H4 (cell line): ENCODE measurements at regions not wholly inside any gene's neighbourhood (a gene's known extent, or its start where the extent isn't known, plus 50 kb on each side); places are given as distances from the start of the nearest gene placed in this dataset.

Experiments used
- DNase-seq: peaks from one replicate; pipeline ENCODE4 v3.0.0-alpha.2; 2015; ENCODE audit warnings: low spot score

DNA sequence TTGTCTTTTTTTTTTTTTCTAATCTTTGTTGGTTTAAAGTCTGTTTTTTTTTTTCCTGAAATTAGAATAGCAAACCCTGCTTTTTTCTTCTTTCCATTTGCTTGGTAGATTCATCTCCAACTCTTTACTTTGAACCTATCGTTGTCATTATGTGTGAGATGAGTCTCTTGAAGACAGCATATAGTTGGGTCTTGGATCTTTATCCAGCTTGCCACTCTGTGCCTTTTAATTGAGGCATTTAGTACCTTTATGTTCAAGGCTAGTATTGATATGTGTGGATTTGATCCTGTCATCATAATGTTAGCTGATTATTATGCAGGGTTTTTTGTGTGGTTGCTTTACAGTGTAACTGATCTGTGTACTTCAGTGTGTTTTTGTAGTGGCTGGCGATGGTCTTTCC lies 383.8 kb downstream of the MAN2A1 start:
- DNase-seq = no peak

DNA sequence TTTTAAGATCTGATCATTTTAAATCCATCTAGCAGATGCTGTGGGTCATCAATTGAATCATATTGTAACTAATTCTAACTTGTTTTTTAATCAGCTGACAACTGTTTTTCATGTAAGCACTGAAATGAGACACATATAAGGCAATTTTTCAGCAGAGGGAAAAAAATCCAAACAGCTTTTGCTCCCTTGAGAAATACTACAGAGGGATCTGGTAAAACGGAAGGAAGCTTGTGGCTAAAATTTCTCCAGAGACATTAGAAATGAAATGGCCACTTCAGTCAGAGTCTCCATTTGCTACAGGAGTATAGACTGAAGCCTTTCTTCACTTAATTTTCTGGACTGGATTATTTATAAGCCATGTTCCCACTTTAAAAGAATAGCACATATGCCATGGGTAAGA lies 385.9 kb downstream of the MAN2A1 start:
- no peak for DNase-seq

GRCh38 chr5:110077147-110077546 lies 387.4 kb downstream of the MAN2A1 start:
- no peak for DNase-seq

DNA sequence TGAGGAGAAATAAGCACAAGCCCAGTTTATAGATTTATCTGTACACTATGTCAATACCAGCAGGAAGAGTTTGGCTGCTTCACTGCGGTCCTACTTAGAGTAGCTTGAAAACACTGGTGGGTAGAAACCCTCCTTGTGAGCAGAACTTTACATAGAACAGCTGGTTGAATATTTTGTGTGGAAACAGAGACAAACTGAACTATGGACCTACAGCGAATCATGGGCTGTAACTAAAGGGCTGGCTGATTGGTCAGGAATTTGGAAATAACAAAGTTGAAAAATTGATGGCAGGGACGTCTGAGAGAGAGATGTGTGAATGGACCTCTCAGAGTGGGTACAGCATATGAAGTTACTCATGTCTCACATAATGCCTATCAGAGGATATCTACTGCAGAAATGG lies 392.5 kb downstream of the MAN2A1 start:
- DNase-seq = no peak

GRCh38 chr5:110082863-110083262 lies 393.1 kb downstream of the MAN2A1 start:
- no peak for DNase-seq

GRCh38 chr5:110085826-110086225 lies 396.1 kb downstream of the MAN2A1 start:
- DNase-seq = no peak

- DNase-seq = peak; percentile 88
Observed at GRCh38 chr5:110086658-110087388, 397.1 kb downstream of the MAN2A1 start.

- DNase-seq = no peak
Observed at GRCh38 chr5:110087829-110088228, 398.1 kb downstream of the MAN2A1 start.

DNA sequence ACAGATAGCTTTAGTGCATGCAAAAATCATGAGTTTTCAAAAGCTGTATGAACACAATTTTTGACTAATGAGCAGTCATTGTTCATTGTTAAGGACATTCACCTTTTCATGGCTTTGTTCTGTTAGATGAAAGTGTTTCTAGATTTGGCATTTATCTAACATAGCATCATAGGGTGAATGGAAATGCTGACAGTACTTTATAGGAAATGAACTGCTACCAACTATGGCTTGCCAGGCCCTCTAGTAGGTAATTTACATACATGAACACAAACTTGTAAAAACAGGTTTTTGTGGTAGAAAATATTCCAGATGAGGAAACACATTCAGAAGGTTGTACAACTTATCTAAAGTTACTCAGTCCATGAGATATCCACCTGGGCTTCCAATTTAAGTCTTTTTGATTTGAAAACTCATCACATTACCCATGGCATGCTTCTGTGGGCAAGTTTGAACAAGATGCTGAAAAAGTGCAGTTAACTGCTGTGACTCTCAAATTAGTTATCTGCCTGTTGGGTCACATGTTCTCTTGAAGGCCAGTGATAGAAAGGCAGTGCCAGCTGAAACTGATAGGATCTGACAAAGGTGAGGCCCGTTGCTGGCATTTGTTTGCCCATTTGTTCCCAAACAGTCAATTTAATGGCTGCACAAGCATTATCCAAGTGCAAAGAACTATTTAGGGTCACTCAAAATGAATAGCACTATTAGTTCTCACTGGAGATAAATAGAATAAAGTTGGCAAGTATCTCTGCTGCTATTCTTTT lies 399.1 kb downstream of the MAN2A1 start:
- no peak for DNase-seq

DNA sequence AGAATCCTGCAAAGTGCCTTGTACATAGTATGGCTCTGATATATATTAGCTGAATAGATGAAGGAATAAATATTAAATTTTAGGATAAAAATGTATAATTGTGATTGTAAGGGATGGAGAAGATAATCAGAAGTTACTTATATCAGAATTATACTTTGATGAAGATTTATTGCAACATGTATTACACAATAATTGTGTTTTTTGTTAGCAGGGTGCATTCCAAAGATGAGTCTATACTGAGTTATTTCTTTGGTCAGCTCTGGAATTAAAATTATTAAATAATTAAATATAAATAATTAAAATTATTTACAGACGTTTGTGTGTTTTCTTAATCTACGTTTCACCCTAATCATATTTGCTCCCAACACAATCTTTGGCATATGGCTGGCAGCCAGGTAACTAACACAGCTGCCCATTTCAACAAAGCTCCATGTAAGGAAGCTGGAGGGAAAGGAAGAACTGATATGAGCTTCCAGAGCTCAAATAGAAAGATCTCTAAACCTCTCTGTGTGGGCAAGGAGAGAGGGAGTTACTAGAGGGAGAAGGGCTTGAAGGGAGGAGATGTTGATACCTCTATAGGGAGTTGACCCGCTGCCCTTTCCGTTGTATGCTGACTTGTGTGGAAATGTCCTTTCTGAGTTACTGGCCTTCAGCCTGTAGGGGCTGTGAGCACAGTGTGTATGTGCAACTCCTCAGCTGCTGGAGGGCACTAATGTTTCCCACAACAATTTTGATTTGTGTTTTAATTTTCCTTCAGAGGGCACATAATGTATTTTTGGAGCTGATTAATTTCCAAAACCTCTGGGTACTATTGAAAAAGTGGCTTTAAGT lies 403.4 kb downstream of the MAN2A1 start:
- DNase-seq = no peak

DNA sequence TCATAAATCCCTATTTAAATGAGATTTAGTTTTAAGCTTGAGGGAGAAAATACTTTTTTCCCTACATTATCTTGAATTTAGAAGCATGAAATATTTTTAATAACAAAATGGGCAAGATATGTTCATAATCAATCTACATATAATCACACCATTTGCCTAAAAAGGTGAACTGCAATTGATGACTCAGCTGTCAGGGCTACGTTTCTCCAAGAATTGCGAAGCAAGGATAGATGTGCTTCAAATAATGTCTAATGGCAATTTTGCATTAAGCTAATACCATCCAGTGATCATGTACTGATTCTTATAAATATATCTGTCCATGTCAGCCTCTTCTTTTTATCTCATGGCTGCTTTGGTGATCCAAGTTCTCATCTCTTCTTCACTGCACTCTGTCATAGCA lies 404.4 kb downstream of the MAN2A1 start:
- no peak for DNase-seq

- DNase-seq = no peak
Observed at GRCh38 chr5:110094548-110094947, 404.8 kb downstream of the MAN2A1 start.

DNA sequence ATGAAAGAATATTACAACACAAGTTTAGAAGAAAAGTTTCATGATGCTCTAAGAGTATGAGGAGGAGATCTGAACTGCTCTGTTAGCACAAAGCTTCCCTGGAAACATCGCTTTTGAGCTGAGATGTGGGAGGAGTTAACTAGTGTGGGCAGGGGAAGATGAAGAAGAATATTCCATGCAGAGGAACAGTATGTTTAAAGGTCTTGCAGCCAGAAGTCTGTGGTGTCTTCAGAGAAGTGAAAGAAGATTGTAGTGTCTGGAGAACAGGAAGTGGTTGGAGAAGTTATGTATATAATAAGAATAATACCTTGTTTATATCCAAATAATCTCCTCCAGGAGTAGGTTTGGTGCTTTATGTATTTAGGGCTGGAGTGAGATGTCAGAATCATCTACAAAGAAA lies 406.7 kb downstream of the MAN2A1 start:
- DNase-seq = no peak

GRCh38 chr5:110099572-110099971 lies 409.8 kb downstream of the MAN2A1 start:
- DNase-seq = no peak

DNA sequence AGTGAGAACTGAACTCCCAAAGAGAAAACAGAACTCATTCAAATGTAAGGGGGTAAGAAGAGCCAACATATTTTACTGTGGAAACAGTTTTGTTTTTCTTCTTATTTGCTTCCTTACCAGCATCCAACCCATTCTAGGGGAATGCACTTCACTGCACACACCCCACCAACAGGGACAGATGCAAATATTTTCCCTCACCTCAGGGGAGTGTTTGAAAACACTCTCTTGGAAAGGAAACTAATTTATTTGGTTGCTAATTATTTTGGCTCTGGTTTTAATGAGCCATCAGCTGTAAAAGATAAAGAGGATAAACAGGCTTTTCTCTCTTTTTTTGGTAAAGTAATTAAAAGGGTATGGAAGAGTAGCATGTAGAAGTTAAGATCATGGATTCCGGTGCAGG lies 413.4 kb downstream of the MAN2A1 start:
- DNase-seq = no peak

DNA sequence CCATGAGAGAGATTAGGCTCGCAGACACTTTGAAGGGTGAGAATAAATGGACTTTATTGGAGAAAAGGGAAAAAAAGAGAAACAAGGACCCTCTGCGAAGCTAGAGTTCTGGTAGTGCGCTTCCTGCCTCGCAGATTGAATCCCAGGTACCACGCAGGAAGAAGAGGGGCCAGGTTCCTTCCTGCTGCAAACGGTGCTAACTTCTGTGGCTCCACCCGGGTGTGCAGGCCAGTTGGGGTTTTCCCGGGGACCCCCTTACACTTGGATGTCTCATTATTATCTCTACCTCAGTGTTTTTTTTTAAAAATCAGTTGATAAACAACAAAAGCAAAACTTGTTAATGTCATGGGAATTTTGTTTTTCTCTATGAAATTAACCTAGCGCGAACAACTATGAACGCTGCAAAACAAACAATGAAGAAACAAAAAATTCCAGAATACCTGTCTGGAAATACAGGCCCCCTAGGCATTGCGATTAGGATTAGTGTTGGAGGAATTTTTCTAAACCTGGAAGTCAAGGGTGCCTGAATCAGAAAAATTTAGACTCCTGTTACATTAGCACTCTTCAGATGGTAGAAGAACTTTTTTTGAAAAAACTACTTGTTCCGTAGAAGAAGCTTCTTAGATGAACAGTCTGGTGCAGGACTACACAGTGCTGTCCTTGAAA lies 414.5 kb downstream of the MAN2A1 start:
- DNase-seq = no peak

- DNase-seq = no peak
Observed at GRCh38 chr5:110104726-110105669, 415.3 kb downstream of the MAN2A1 start.

DNA sequence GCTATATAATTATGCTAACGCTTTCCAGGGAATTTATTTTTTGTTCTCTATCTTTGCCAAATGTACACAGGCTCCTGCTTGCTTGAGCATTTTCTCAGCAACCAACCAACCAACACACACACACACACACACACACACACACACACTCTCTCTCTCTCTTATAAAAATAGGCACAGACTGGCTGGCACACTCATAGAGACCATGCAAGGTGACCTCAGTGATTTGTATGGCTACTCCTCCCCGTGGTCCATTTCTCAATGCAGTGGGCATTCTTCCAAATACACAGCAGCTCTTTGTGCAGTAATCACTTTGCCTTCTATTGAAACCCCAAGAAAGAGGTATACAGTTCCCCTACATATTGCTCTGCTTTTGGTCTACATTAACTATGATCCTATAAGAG lies 416.0 kb downstream of the MAN2A1 start:
- peak; percentile 60 for DNase-seq

GRCh38 chr5:110106750-110107149 lies 417.0 kb downstream of the MAN2A1 start:
- DNase-seq = no peak

GRCh38 chr5:110108520-110108919 lies 418.8 kb downstream of the MAN2A1 start:
- DNase-seq = no peak

GRCh38 chr5:110109667-110110066 lies 419.9 kb downstream of the MAN2A1 start:
- no peak for DNase-seq
